GM23338 (cell line): ENCODE measurements at regions not wholly inside any gene's neighbourhood (a gene's known extent, or its start where the extent isn't known, plus 50 kb on each side); places are given as distances from the start of the nearest gene placed in this dataset.

Experiments
- CTCF ChIP-seq, 2 experiments: fragments of 200-600 bp in 1 of 2; sonication (generic) in 1 of 2; conservative IDR thresholded peaks; 2 replicates each; pipeline versions ENCODE4 v1.5.1 to v1.6.1; 2016 to 2017; ENCODE audit warnings: antibody characterized with exemption in 2 of 2, low read depth in 2 of 2, mild to moderate bottlenecking in 2 of 2, moderate library complexity in 1 of 2
- EZH2 ChIP-seq: fragments of 200-600 bp; sonication (generic); IDR thresholded peaks from one replicate; pipeline ENCODE4 v1.8.0; 2017; ENCODE audit warnings: antibody characterized with exemption, mild to moderate bottlenecking, low read depth; ENCODE audit not compliant: unreplicated experiment
- POLR2AphosphoS5 ChIP-seq: IDR thresholded peaks from 2 replicates; pipeline ENCODE4 v1.6.1; 2016; ENCODE audit warnings: antibody characterized with exemption, low read depth
- STAT1 ChIP-seq: IDR thresholded peaks from one replicate; pipeline ENCODE4 v1.6.1; 2016; ENCODE audit warnings: antibody characterized with exemption; ENCODE audit not compliant: unreplicated experiment
- ZNF331 ChIP-seq: fragments of 250-450 bp; sonication (Bioruptor Pico); IDR thresholded peaks from 2 replicates; pipeline ENCODE4 v1.5.0; 2020; ENCODE audit warnings: low read depth, mild to moderate bottlenecking, moderate library complexity
- TF ChIP-seq, protein P1 (sequence below): IDR thresholded peaks from one replicate; pipeline ENCODE4 v1.6.1; 2018; ENCODE audit warnings: antibody characterized with exemption; ENCODE audit not compliant: unreplicated experiment

GRCh38 chr5:171540865-171541264 lies 121.4 kb downstream of the FGF18 start:
- TF ChIP-seq EZH2 (no peak), CTCF (conservative IDR thresholded peaks at IDR 0.05; ENCODE audit: low read depth in 2 of 2) (no peak), STAT1 (no peak), POLR2AphosphoS5 (no peak), ZNF331 (no peak)
- TF ChIP-seq, protein P1, sequence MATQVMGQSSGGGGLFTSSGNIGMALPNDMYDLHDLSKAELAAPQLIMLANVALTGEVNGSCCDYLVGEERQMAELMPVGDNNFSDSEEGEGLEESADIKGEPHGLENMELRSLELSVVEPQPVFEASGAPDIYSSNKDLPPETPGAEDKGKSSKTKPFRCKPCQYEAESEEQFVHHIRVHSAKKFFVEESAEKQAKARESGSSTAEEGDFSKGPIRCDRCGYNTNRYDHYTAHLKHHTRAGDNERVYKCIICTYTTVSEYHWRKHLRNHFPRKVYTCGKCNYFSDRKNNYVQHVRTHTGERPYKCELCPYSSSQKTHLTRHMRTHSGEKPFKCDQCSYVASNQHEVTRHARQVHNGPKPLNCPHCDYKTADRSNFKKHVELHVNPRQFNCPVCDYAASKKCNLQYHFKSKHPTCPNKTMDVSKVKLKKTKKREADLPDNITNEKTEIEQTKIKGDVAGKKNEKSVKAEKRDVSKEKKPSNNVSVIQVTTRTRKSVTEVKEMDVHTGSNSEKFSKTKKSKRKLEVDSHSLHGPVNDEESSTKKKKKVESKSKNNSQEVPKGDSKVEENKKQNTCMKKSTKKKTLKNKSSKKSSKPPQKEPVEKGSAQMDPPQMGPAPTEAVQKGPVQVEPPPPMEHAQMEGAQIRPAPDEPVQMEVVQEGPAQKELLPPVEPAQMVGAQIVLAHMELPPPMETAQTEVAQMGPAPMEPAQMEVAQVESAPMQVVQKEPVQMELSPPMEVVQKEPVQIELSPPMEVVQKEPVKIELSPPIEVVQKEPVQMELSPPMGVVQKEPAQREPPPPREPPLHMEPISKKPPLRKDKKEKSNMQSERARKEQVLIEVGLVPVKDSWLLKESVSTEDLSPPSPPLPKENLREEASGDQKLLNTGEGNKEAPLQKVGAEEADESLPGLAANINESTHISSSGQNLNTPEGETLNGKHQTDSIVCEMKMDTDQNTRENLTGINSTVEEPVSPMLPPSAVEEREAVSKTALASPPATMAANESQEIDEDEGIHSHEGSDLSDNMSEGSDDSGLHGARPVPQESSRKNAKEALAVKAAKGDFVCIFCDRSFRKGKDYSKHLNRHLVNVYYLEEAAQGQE: no peak
